Vagina (tissue), 2 donors: ENCODE measurements at regions not wholly inside any gene's neighbourhood (a gene's known extent, or its start where the extent isn't known, plus 50 kb on each side); places are given as distances from the start of the nearest gene placed in this dataset.
"Not testable (repeated sequence)": the region's sequence is repeated elsewhere in the genome, so short reads cannot be mapped to it uniquely, and the experiment has no call there.

Experiments
- DNase-seq, 2 donors: peaks; one replicate each; pipeline ENCODE4 v3.0.0-alpha.2; 2017; ENCODE audit errors: extremely low spot score in 2 of 2
- H3K27ac ChIP-seq: fragments of 200-600 bp; sonication (generic); one replicate; pipeline ENCODE4 v1.5.1; 2019
- H3K27me3 ChIP-seq: fragments of 200-600 bp; sonication (generic); one replicate; pipeline ENCODE4 v1.5.1; 2019
- H3K36me3 ChIP-seq, 2 donors: fragments of 200-600 bp; sonication (generic); one replicate each; pipeline ENCODE4 v1.5.1; 2017 to 2019
- H3K4me1 ChIP-seq: fragments of 200-600 bp; sonication (generic); one replicate; pipeline ENCODE4 v1.5.1; 2019
- H3K4me3 ChIP-seq, 2 donors: fragments of 200-600 bp; sonication (generic); 1 replicate in 1 of 2; 2 replicates in 1 of 2; pipeline ENCODE4 v1.5.1; 2016 to 2019
- H3K9me3 ChIP-seq: fragments of 200-600 bp; sonication (generic); one replicate; pipeline ENCODE4 v1.5.1; 2019
- POLR2A ChIP-seq, 2 donors: fragments of 450-650 bp; IDR thresholded peaks; one replicate each; pipeline ENCODE4 v1.6.1; 2017; ENCODE audit warnings: antibody characterized with exemption in 2 of 2, mild to moderate bottlenecking in 2 of 2, moderate library complexity in 2 of 2
- POLR2AphosphoS5 ChIP-seq, 2 donors: sonication (generic); formaldehyde crosslinking; IDR thresholded peaks; one replicate each; pipeline ENCODE4 v1.9.0; 2017; ENCODE audit warnings: antibody characterized with exemption in 2 of 2, mild to moderate bottlenecking in 2 of 2, low read depth in 1 of 2; ENCODE audit not compliant: insufficient read depth in 1 of 2
- intact Hi-C: fragments of 100-400 bp; cut with DNase I; formaldehyde crosslinking; loops from one replicate; pipeline ENCODE4 v1.15.1; 2023
- TF ChIP-seq, protein P1 (sequence below), 3 experiments: fragments of 450-650 bp in 2 of 3; fragments of 200-600 bp in 1 of 3; sonication (generic) in 1 of 3; IDR thresholded peaks; one replicate each; pipeline ENCODE4 v1.5.1; 2017 to 2019; ENCODE audit warnings: antibody characterized with exemption in 3 of 3, mild to moderate bottlenecking in 2 of 3, moderate library complexity in 2 of 3

DNA sequence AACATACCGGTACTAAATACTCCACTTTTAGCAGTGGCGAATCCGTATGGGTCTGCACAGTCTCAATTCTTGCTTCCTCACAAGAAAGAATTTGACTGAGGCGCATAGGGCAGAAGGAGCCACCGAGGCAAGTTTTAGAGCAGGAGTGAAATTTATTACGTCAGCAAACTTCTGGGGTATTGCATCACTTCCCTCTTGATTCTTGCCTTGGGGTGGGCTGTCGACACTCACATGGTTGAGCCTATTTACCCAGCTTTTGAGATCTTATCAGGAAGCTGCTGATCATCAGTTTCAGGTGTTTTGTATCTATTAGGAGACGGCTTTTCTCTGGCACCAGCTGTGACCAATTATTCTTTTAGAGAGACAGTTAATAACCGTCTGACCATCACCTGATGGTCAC lies 111.5 kb upstream of the CCNH start:
- Histone ChIP-seq H3K9me3 (no peaks in the 10 kb centered on the region), H3K4me1 (no peaks in the 10 kb centered on the region), H3K27me3 (no peaks in the 10 kb centered on the region), H3K36me3 (no peaks in the 10 kb centered on the region), H3K4me3 (no peak overlapping the region), H3K27ac (no peak overlapping the region)
- intact Hi-C loops, result no loop called here
- TF ChIP-seq POLR2A (IDR thresholded peaks at IDR 0.05) (no peak), POLR2AphosphoS5 (IDR thresholded peaks at IDR 0.05; ENCODE audit: insufficient read depth in 1 of 2, low read depth in 1 of 2) (no peak)
- TF ChIP-seq, protein P1, sequence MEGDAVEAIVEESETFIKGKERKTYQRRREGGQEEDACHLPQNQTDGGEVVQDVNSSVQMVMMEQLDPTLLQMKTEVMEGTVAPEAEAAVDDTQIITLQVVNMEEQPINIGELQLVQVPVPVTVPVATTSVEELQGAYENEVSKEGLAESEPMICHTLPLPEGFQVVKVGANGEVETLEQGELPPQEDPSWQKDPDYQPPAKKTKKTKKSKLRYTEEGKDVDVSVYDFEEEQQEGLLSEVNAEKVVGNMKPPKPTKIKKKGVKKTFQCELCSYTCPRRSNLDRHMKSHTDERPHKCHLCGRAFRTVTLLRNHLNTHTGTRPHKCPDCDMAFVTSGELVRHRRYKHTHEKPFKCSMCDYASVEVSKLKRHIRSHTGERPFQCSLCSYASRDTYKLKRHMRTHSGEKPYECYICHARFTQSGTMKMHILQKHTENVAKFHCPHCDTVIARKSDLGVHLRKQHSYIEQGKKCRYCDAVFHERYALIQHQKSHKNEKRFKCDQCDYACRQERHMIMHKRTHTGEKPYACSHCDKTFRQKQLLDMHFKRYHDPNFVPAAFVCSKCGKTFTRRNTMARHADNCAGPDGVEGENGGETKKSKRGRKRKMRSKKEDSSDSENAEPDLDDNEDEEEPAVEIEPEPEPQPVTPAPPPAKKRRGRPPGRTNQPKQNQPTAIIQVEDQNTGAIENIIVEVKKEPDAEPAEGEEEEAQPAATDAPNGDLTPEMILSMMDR (IDR thresholded peaks at IDR 0.05), result no peak
- no peak for DNase-seq

DNA sequence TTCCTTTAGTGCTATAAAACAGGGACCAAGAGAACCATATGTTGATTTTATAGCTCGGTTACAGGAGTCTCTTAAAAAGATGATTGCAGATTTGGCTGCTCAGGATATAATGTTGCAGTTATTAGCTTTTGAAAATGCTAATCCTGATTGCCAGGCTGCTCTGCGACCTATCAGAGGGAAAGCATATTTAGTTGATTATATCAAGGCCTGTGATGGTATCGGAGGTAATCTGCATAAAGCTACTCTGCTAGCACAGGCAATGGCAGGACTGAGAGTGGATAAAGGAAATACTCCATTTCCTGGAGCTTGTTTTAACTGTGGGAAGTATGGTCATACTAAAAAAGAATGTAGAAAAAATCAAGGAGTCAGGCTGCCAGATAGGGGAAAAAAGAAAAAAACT lies 99.0 kb upstream of the CCNH start:
- intact Hi-C loops, DNase-seq, H3K9me3 ChIP-seq, H3K27me3 ChIP-seq, H3K4me3 ChIP-seq, H3K27ac ChIP-seq, H3K36me3 ChIP-seq, H3K4me1 ChIP-seq: not testable (repeated sequence)

- Histone ChIP-seq H3K36me3 (no peaks in the 10 kb centered on the region), H3K4me3 (no peak overlapping the region), H3K4me1 (no peaks in the 10 kb centered on the region), H3K27ac (no peak overlapping the region), H3K9me3 (no peaks in the 10 kb centered on the region), H3K27me3 (no peaks in the 10 kb centered on the region)
- TF ChIP-seq, protein P1 (IDR thresholded peaks at IDR 0.05), result no peak
- TF ChIP-seq POLR2A (IDR thresholded peaks at IDR 0.05) (no peak), POLR2AphosphoS5 (IDR thresholded peaks at IDR 0.05; ENCODE audit: insufficient read depth in 1 of 2, low read depth in 1 of 2) (no peak)
- intact Hi-C loops, result no loop called here
- DNase-seq, result no peak
Measured at GRCh38 chr5:87503004-87503403, 90.3 kb upstream of the CCNH start.

GRCh38 chr5:87499478-87500410 lies 87.0 kb upstream of the CCNH start:
- intact Hi-C loops, result no loop called here
- H3K4me1 ChIP-seq, result no peaks in the 10 kb centered on the region
- H3K27me3 ChIP-seq, result no peaks in the 10 kb centered on the region
- H3K27ac ChIP-seq, result no peak overlapping the region
- no peak for TF ChIP-seq POLR2A (IDR thresholded peaks at IDR 0.05)
- no peaks in the 10 kb centered on the region for H3K9me3 ChIP-seq
- H3K4me3 ChIP-seq, result no peak overlapping the region
- no peak for DNase-seq
- no peaks in the 10 kb centered on the region for H3K36me3 ChIP-seq
